Thoracic aorta (tissue), 2 donors: ENCODE measurements at regions not wholly inside any gene's neighbourhood (a gene's known extent, or its start where the extent isn't known, plus 50 kb on each side); places are given as distances from the start of the nearest gene placed in this dataset.

Experiments
- ATAC-seq: fragments of 150-250 bp; one replicate; pipeline ENCODE4 v1.8.0; 2017; ENCODE audit warnings: low read depth; ENCODE audit not compliant: insufficient number of reproducible peaks, low FRiP score
- DNase-seq: peaks from one replicate; pipeline ENCODE4 v3.0.0-alpha.2; 2020; ENCODE audit warnings: low spot score
- H3K27ac ChIP-seq, 2 donors: fragments of 200-600 bp; sonication (generic); 1 replicate in 1 of 2; 2 replicates in 1 of 2; pipeline ENCODE4 v1.5.1; 2016; ENCODE audit warnings: mild to moderate bottlenecking in 2 of 2, moderate library complexity in 2 of 2
- H3K27me3 ChIP-seq: fragments of 200-600 bp; sonication (generic); replicated peaks from 2 replicates; pipeline ENCODE4 v1.6.0; 2016; ENCODE audit warnings: mild to moderate bottlenecking; ENCODE audit not compliant: insufficient read depth
- H3K36me3 ChIP-seq: fragments of 200-600 bp; sonication (generic); one replicate; pipeline ENCODE4 v1.5.1; 2016
- H3K4me1 ChIP-seq, 2 donors: fragments of 200-600 bp; sonication (generic); 1 replicate in 1 of 2; 2 replicates in 1 of 2; pipeline versions ENCODE4 v1.5.1 to v1.6.0; 2016; ENCODE audit warnings: low read depth in 2 of 2, mild to moderate bottlenecking in 1 of 2; ENCODE audit not compliant: control insufficient read depth in 1 of 2
- H3K4me3 ChIP-seq: fragments of 200-600 bp; sonication (generic); 2 replicates; pipeline ENCODE4 v1.5.1; 2016; ENCODE audit warnings: mild to moderate bottlenecking
- H3K9me3 ChIP-seq: fragments of 200-600 bp; sonication (generic); 2 replicates; pipeline ENCODE4 v1.5.1; 2016
- CTCF ChIP-seq: fragments of 200-600 bp; sonication (generic); IDR thresholded peaks from one replicate; pipeline ENCODE4 v1.5.1; 2019; ENCODE audit warnings: antibody characterized with exemption

GRCh38 chr4:1471443-1472147 is 65.4 kb upstream of the NKX1-1 start:
- Histone ChIP-seq H3K9me3 (no peaks in the 10 kb centered on the region), H3K4me3 (no peak overlapping the region), H3K36me3 (no peaks in the 10 kb centered on the region), H3K4me1 (no peaks in the 10 kb centered on the region), H3K27me3 (no peaks in the 10 kb centered on the region), H3K27ac (no peak overlapping the region)
- no peak for DNase-seq
- no peak for ATAC-seq
- no peak for TF ChIP-seq CTCF

GRCh38 chr4:1470816-1471442 is 64.7 kb upstream of the NKX1-1 start:
- no peaks in the 10 kb centered on the region for H3K9me3 ChIP-seq
- ATAC-seq (no peak), DNase-seq (no peak)
- H3K27me3 ChIP-seq, result no peaks in the 10 kb centered on the region
- no peak overlapping the region for H3K27ac ChIP-seq
- H3K4me1 ChIP-seq, result no peaks in the 10 kb centered on the region
- H3K36me3 ChIP-seq, result no peaks in the 10 kb centered on the region
- H3K4me3 ChIP-seq, result no peak overlapping the region
- TF ChIP-seq CTCF, result no peak

GRCh38 chr4:1470393-1470670 is 64.1 kb upstream of the NKX1-1 start:
- H3K4me1 ChIP-seq, result no peaks in the 10 kb centered on the region
- H3K4me3 ChIP-seq, result no peak overlapping the region
- TF ChIP-seq CTCF, result no peak
- no peaks in the 10 kb centered on the region for H3K9me3 ChIP-seq
- H3K36me3 ChIP-seq, result no peaks in the 10 kb centered on the region
- no peaks in the 10 kb centered on the region for H3K27me3 ChIP-seq
- ATAC-seq, result no peak
- no peak overlapping the region for H3K27ac ChIP-seq
- DNase-seq, result no peak

- ATAC-seq (no peak), DNase-seq (no peak)
- Histone ChIP-seq H3K4me3 (no peak overlapping the region), H3K9me3 (no peaks in the 10 kb centered on the region), H3K4me1 (no peaks in the 10 kb centered on the region), H3K27ac (no peak overlapping the region), H3K27me3 (no peaks in the 10 kb centered on the region), H3K36me3 (no peaks in the 10 kb centered on the region)
- no peak for TF ChIP-seq CTCF
Observed at GRCh38 chr4:1469607-1470392, 63.6 kb upstream of the NKX1-1 start.

- no peaks in the 10 kb centered on the region for H3K27me3 ChIP-seq
- ATAC-seq, result no peak
Observed at GRCh38 chr4:1469043-1469442, 62.8 kb upstream of the NKX1-1 start.

More at GRCh38 chr4:1469043-1469442, 62.8 kb upstream of the NKX1-1 start:
- H3K27ac ChIP-seq, result no peak overlapping the region
- no peaks in the 10 kb centered on the region for H3K4me1 ChIP-seq
- no peaks in the 10 kb centered on the region for H3K9me3 ChIP-seq
- DNase-seq, result no peak
- H3K4me3 ChIP-seq, result no peak overlapping the region
- no peaks in the 10 kb centered on the region for H3K36me3 ChIP-seq
- TF ChIP-seq CTCF, result no peak
